ENCODE measurements at regions not wholly inside any gene's neighbourhood (a gene's known extent, or its start where the extent isn't known, plus 50 kb on each side); places are given as distances from the start of the nearest gene placed in this dataset.

- TF ChIP-seq POLR2A (IDR thresholded peaks at IDR 0.05) (no peak), CTCF (IDR thresholded peaks at IDR 0.05) (no peak)
Observed at GRCh38 chr15:96672629-96673028, 342.1 kb downstream of the NR2F2 start.
